RWPE2 (cell line): ENCODE measurements at regions not wholly inside any gene's neighbourhood (a gene's known extent, or its start where the extent isn't known, plus 50 kb on each side); places are given as distances from the start of the nearest gene placed in this dataset.

Experiments
- ATAC-seq: fragments of 200-7000 bp; cut with Tn5 transposase; 3 replicates; pipeline ENCODE4 v1.9.1; 2021; ENCODE audit warnings: low read depth
- DNase-seq: peaks from one replicate; pipeline ENCODE4 v3.0.0-alpha.2; 2020; ENCODE audit warnings: low spot score
- H3K27ac ChIP-seq: fragments of 450-650 bp; 2 replicates; pipeline ENCODE4 v1.5.1; 2017; ENCODE audit warnings: mild to moderate bottlenecking; ENCODE audit not compliant: poor library complexity, severe bottlenecking
- H3K27me3 ChIP-seq: fragments of 250-450 bp; sonication (Bioruptor Pico); 2 replicates; pipeline ENCODE4 v1.5.1; 2021; ENCODE audit warnings: mild to moderate bottlenecking, moderate library complexity; ENCODE audit not compliant: insufficient read depth, poor library complexity, severe bottlenecking
- H3K36me3 ChIP-seq: fragments of 250-450 bp; sonication (Bioruptor Pico); 2 replicates; pipeline ENCODE4 v1.5.1; 2020; ENCODE audit warnings: low read depth, mild to moderate bottlenecking, moderate library complexity
- H3K4me1 ChIP-seq: fragments of 250-450 bp; sonication (Bioruptor Pico); 2 replicates; pipeline ENCODE4 v1.5.1; 2021; ENCODE audit warnings: mild to moderate bottlenecking, moderate library complexity; ENCODE audit not compliant: insufficient read depth, poor library complexity, severe bottlenecking
- H3K4me3 ChIP-seq: fragments of 250-450 bp; sonication (Bioruptor Pico); 2 replicates; pipeline ENCODE4 v1.5.1; 2021; ENCODE audit warnings: mild to moderate bottlenecking, moderate library complexity; ENCODE audit not compliant: severe bottlenecking
- H3K9me3 ChIP-seq: fragments of 250-450 bp; sonication (Bioruptor Pico); 2 replicates; pipeline ENCODE4 v1.5.1; 2021; ENCODE audit warnings: mild to moderate bottlenecking, moderate library complexity; ENCODE audit not compliant: severe bottlenecking
- TF ChIP-seq, protein P1 (sequence below): fragments of 450-650 bp; IDR thresholded peaks from one replicate; pipeline ENCODE4 v1.5.1; 2017; ENCODE audit warnings: mild to moderate bottlenecking, moderate library complexity; ENCODE audit not compliant: poor library complexity, severe bottlenecking

DNA sequence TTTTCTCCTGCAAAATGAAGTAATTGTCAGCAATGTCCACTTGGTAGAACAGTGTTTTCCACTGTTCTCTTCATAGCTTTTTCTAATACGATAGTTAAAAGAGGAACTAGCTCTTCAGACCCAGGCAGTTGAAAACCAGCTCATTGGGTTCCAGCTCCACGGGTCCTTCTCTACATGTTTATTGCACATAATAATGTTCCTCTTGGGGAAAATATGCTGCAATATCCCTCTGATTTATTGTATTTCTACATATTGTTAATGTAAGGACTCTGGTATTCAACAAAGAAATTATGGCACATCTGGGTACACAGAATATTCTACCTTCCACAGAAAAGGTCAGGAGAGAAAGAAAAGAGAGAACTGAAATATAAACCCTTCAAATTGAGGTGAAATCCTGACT, 473.4 kb downstream of the TRIML1 start:
- TF ChIP-seq, protein P1, sequence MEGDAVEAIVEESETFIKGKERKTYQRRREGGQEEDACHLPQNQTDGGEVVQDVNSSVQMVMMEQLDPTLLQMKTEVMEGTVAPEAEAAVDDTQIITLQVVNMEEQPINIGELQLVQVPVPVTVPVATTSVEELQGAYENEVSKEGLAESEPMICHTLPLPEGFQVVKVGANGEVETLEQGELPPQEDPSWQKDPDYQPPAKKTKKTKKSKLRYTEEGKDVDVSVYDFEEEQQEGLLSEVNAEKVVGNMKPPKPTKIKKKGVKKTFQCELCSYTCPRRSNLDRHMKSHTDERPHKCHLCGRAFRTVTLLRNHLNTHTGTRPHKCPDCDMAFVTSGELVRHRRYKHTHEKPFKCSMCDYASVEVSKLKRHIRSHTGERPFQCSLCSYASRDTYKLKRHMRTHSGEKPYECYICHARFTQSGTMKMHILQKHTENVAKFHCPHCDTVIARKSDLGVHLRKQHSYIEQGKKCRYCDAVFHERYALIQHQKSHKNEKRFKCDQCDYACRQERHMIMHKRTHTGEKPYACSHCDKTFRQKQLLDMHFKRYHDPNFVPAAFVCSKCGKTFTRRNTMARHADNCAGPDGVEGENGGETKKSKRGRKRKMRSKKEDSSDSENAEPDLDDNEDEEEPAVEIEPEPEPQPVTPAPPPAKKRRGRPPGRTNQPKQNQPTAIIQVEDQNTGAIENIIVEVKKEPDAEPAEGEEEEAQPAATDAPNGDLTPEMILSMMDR: no peak

DNA sequence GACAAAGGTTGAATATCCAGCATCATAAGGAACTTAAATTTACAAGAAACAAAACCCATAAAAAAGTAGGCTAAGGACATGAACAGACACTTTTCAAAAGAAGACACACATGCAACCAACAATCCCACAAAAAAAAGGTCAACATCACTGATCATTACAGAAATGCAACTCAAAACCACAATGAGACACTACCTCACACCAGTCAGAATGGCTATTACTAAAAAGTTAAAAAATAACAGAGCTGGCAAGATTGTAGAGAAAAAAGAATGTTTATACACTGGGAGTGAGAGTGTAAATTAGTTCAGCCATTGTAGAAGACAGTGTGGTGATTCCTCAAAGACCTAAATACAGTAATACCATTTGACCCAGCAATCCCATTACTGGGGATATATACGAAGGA, 474.7 kb downstream of the TRIML1 start:
- no peak for ATAC-seq
- Histone ChIP-seq H3K4me1 (no peaks in the 10 kb centered on the region), H3K27ac (no peak overlapping the region), H3K36me3 (no peaks in the 10 kb centered on the region), H3K9me3 (no peaks in the 10 kb centered on the region), H3K27me3 (no peaks in the 10 kb centered on the region), H3K4me3 (no peak overlapping the region)
- TF ChIP-seq, protein P1: no peak
- no peak for DNase-seq

More for the DNA sequence above, 473.4 kb downstream of the TRIML1 start:
- ATAC-seq (no peak), DNase-seq (no peak)
- Histone ChIP-seq H3K4me3 (no peak overlapping the region), H3K27me3 (no peaks in the 10 kb centered on the region), H3K27ac (no peak overlapping the region), H3K4me1 (no peaks in the 10 kb centered on the region), H3K9me3 (no peaks in the 10 kb centered on the region), H3K36me3 (no peaks in the 10 kb centered on the region)

DNA sequence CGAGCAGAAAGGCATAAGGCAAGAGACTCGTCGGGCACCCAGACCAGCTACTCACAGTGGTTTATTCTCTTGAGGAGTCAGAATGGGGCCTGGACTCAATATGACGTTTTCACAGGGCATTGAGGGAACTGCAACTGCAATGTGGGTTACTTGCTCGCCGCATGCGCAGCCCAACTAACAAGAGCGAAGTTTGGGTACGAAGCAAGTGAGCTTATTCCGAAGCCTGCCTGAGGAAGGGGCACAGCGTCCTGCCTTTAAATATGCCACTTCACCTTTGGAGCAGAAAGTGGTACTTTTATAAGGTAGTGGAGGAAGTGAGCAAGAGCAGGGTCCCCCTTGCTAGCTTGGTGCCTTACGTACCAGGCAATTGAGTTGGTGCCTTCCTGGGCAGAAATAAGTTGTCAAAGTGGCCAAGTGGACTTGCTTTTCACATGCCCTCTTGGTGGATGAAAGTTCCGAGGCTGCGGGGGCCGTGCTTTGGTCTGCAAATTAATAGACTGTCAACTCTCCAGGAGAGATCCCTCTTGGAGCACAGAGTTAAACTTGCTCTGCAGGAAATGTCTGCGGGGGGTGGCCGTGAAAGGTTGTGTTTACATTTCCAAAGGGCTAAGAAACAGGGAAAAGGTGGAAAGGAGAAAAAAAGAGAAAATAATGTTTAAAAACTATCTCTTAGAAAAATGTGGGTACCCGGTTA, 480.4 kb downstream of the TRIML1 start:
- DNase-seq (no peak), ATAC-seq (no peak)
- Histone ChIP-seq H3K36me3 (no peaks in the 10 kb centered on the region), H3K27ac (no peak overlapping the region), H3K27me3 (no peaks in the 10 kb centered on the region), H3K9me3 (no peaks in the 10 kb centered on the region), H3K4me3 (no peak overlapping the region), H3K4me1 (no peaks in the 10 kb centered on the region)
- TF ChIP-seq, protein P1: no peak

DNA sequence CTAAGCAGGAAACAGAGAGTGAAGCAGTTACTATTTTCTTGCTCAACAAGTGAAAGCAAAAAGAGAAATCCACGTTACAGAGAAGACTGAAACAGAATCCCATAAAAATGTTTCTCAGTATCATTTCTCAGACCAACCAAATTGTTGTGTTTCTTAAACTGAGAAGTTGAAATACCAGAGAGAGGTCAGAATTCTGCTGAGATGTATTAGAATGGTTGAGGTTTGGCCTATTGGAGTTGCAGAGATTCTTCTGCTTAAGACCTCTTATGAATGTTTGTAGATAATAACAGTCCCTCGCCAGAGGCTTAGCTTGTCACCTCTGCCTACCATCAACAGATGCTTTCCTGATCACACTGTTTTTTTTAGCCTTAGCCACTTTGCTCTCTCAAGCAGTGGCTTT, 481.4 kb downstream of the TRIML1 start:
- no peak overlapping the region for H3K4me3 ChIP-seq
- H3K36me3 ChIP-seq: no peaks in the 10 kb centered on the region
- DNase-seq: no peak
- no peaks in the 10 kb centered on the region for H3K4me1 ChIP-seq
- H3K27ac ChIP-seq: no peak overlapping the region
- TF ChIP-seq, protein P1: no peak
- H3K9me3 ChIP-seq: no peaks in the 10 kb centered on the region
- ATAC-seq: no peak
- H3K27me3 ChIP-seq: no peaks in the 10 kb centered on the region

DNA sequence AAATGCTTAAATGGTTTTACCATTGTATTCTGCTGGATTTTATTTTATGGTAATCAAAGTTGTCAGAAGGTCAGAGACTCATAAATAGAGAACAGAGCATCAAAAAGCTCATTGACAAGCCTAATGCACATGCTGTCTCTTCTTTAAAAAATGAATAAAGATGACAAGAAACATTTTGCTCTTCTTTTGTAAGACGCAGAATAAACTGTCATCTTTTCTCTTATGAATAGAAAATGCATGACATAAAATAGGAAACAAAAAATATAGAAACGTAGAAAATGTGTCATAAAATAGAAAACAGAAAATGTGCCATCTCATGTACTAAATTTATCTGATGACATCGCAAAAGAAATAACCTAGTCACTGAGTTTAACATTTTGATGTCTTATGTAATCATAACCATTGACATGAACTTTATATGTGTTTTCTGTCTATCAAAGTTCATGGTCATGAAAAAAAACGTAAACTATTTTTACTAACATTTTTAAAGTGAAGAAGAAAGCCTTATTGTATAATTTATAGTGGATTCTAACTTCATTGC, 484.1 kb downstream of the TRIML1 start:
- TF ChIP-seq, protein P1: no peak
- Histone ChIP-seq H3K9me3 (no peaks in the 10 kb centered on the region), H3K27ac (no peak overlapping the region), H3K27me3 (no peaks in the 10 kb centered on the region), H3K4me3 (no peak overlapping the region), H3K36me3 (no peaks in the 10 kb centered on the region), H3K4me1 (no peaks in the 10 kb centered on the region)
- ATAC-seq (no peak), DNase-seq (no peak)
